ENCODE measurements at regions not wholly inside any gene's neighbourhood (a gene's known extent, or its start where the extent isn't known, plus 50 kb on each side); places are given as distances from the start of the nearest gene placed in this dataset.
"Not testable (repeated sequence)": the region's sequence is repeated elsewhere in the genome, so short reads cannot be mapped to it uniquely, and the experiment has no call there.

DNA sequence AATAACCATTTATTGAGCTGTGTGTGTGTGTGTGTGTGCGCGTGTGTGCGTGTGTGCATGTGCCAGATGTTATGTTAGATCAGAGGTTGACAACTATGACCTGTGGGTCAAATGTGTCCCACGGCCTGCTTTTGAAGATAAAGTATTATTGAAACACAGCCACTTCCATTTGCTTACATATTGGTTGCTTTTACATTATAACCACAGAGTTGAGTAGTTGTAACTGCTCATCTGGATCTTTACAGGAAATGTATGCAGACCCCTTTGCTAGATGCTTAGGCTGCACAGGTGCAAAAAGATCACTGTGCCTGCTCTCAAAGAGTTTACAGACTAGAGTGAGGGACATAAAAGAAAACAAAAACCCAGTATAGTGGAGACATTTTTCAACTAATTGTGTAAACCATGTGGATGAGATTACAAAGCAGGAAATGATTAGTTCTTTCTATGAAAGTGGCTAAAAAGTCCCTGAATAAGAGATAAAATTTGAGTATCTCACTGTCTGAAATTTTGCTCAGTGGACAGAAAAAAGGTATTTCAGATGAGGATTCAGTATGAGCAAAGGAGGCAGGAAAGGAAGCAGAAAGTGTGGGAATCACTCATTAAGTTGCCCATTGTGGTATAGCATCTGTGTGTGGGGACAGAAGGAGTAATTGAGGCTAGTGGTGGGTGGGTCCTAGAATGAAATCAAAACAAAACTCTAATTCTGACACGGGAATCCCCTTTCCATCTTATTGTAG, 188.4 kb downstream of the PAH start:
- DNase-seq (ENCODE audit: low spot score) = no peak

DNA sequence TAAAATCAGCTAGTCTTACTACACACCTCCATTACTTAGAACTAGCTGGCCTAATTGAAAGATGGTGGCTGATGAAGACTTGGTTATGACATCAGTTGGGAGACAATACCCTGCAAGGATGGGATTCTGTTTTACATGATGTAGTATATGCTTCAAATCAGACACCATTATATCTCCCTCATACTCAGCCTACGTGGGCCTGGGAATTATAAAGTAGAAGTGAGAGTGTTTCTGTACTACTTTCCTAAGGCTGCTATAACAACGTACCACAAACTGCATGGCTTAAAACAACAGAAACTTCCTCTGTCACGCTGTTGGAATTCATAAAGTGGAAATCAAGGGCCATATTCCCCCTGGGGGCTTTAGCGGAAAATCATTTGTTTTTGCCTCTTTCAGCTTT, 190.4 kb downstream of the PAH start:
- no peak for DNase-seq (ENCODE audit: low spot score)

DNA sequence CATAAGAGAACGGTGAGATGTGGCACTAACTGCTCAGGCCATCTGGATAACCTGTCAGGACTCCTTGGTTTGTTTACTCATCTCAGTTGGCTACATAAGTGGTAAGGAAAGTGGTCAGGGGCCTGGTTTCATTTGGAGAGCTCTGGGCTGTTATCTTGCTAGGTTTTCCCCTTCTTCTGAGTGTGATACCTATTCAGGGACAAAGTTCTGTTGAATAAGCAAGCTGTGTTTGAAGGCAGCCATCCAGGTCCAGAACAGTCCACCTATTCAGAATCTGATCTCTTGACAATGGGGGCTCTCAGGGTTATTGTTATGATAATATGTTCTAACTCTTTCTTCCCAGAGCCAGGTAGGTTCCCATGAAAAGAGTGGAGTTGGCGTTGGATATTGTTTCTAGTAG, 194.9 kb downstream of the PAH start:
- no peak for DNase-seq (ENCODE audit: low spot score)

DNA sequence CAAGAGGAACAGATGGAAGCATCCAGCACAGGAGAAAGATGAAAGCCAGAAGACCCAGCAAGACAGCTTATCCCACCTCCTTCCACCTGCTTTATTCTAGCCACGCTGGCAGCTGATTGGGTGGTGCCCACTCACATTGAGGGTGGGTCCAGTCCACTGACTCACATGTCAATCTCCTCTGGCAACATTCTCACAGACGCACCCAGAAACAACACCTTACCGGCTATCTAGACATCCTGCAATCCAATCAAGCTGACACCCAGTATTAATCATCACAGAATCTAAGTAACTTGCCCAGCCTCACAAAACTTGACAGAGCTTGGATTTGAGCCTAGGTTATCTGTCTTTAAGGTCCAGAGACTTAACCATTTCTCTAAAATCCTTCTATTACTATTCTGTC, 208.9 kb downstream of the PAH start:
- no peak for DNase-seq (ENCODE audit: low spot score)

DNA sequence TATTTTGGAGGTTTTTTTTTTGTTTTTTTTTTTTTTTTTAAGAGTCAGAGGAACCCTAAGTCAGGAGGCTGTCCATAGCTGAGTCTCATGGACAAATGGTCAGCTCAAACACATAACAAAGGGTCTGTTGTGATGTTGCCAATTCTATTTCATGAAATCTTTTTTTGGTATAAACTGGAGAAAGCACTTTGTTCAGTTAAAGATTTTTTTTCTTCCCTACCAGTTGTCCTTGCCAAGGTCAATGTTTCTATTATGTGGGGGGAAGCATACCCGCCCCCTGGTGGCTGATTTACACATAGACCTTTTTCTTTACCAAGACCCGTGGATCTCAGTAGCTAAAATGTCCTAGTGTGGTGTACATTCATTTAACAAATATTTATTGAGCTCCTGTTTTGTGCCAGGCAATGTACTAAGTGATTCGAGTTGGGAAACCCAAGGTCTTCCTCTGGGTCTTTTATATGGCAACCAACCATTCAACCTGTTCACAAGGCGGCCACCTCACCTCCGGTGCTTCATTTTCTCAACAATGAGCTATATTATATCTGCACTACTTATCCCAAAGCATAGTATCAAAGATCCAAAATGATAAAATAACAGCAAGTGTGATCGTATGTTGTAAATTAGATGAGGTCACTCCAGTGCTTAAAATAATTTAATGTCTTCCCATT, 214.5 kb downstream of the PAH start:
- peak; percentile 25 for DNase-seq (ENCODE audit: low spot score)

DNA sequence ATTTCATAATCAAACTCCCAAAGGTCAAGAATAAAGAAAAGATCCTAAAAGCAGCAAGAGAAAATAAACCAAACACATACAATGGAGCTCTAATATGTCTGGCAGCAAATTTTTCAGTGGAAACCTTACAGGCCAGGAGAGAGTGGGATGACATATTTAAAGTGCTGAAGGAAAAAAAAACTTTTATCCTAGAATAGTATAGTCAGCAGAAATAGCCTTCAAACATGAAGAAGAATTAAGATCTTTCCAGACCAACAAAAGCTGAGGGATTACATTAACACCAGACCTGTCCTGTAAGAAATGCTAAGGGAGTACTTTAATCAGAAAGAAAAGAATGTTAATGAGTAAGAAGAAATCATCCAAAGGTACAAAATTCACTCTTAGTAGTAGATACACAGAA, 215.7 kb upstream of the IGF1 start:
- DNase-seq (ENCODE audit: low spot score) = no peak

DNA sequence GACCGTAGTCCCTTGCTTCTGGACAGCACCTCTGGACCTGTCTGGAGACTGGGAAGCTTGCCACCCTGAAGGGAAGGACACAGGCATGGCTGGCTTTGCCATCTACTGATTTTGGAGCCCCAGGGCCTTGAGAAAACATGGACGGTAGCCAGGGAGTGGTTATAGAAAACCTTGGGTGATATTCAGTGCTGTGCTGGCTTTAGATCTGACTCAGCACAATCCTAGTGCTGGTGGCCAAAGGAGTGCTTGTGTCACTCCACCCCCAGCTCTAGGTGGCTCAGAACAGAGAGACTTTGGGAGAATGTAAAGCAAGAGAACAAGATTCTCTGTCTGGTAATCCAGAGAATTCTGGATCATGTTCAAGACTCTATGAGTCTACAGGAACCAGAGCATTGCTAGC, 214.5 kb upstream of the IGF1 start:
- DNase-seq (ENCODE audit: low spot score) = no peak

DNA sequence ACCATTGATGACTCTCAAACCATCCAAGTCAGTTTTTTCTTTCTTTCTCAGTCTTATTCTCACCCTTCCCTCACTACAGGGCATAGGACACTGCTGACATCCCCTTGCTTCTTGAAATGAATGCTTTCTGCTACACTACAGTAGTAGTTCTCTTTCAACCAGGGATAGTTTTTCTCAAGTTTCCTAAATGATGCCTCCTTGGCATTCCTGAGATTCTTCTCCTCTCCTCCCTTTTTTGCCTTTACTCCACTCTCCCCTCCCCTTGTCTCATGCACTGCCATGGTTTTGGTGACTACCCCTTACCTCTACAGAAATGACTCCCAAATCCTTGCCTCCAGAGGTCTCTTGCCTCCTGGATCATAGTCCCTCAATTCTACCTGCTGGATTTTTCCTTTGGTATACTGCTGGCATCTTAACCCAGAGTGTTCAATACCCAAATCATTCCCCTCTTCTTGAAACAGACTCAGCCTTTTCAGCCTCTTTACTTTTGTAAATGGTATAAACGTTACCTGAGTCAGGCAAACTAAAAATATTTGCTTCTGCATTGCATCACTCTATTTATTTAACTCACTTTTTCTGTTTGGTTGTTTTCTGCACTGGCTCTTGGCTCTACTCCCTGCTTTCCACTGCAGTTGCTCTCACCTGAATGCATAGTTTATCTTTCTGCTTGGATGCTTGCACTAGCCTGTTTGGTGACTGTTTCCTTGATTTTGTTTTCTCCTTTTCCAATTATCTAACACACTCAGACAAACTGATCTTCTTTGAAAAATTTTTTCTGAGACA, 211.6 kb upstream of the IGF1 start:
- no peak for DNase-seq (ENCODE audit: low spot score)

DNA sequence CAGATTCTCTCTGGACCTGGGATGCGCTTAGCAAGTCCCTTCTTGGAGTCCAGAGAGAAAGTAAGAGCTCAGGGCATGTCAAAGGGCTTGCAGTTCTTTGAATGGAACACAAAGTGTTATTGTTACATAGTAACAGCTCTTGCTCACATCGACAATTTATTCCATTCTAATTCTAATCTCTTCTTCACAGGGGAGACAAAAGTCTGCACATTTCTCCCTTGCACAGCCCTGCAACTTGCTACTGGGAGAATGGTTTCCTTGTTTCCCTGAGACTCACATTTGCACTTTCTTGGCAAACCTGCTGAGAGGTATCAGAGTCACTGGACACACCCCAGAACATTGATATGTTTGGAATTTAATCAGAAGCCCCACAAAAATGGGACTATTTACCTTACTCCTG, 209.9 kb upstream of the IGF1 start:
- DNase-seq (ENCODE audit: low spot score) = no peak

DNA sequence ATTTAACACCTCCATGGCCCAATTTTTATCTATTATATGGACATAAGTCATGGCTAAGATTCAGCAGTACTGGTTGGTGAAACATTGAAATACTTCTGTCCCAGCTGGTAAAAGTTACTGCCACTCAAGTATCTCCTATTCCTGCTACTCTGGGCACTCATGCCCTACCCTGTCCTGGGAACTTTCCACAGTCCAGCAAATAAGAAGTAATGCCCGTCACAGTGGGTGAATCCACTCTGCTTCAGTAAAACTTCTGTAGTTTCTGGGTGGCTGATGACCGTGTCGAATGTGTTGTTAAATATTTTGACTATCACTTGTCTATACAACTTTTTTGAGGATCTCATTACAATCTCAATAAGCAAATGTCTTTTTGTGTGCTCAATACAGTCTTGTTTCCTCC, 209.3 kb upstream of the IGF1 start:
- DNase-seq (ENCODE audit: low spot score) = no peak

DNA sequence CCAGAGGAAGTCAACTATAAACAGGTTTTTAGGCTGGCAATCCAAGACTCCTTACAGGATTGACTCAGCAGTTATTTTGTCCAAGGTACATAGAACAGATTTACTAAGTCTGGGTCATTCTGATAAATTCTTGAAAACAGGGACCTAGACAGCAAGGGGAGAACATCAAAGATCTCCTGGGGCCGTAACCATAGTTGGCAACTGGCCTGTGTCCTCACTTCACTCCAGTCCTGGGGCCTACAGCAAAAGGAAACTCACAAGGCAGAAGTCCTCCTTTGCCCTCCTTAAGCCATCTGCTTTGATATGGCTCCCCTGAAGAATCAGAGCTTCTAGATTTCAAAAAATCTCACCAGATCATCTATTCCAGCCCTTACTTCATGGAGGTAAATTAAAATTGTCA, 207.2 kb upstream of the IGF1 start:
- DNase-seq (ENCODE audit: low spot score) = no peak

DNA sequence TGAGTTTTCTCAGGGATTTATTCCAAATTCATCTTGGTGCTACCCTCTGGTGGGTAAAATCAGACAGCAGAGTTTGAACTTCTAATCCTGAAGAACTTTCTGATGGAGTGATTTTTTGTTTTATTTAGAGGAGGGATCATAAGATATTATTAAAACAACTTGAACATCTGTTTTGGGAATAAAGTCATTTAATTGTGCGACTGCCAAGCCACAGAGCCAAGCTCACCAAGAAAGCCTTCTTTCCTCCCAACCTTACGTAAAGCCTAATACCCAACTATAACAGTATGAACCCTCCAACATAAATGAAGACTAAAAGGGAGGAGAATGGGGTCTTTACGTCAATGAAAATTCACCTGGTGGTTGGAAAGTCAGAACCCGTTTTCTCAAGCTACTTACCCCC, 205.5 kb upstream of the IGF1 start:
- no peak for DNase-seq (ENCODE audit: low spot score)

DNA sequence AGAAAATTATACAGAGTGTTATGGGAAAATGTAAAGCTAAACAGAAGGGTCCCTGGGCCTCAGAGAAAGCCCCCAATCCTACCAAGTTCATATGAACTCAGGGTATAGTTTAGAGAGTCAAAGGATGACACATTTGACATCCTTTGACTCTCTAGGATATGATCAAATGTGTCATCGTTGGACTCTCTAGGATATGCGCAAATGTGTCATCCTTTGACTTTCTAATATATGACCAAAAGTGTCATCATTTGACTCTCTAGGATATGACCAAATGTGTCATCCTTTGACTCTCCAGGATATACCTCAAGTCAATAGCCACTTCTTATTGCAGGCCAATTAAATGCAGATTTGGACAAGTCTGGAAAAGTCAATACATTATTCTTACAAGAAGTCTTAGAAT, 204.8 kb upstream of the IGF1 start:
- DNase-seq (ENCODE audit: low spot score) = no peak

DNA sequence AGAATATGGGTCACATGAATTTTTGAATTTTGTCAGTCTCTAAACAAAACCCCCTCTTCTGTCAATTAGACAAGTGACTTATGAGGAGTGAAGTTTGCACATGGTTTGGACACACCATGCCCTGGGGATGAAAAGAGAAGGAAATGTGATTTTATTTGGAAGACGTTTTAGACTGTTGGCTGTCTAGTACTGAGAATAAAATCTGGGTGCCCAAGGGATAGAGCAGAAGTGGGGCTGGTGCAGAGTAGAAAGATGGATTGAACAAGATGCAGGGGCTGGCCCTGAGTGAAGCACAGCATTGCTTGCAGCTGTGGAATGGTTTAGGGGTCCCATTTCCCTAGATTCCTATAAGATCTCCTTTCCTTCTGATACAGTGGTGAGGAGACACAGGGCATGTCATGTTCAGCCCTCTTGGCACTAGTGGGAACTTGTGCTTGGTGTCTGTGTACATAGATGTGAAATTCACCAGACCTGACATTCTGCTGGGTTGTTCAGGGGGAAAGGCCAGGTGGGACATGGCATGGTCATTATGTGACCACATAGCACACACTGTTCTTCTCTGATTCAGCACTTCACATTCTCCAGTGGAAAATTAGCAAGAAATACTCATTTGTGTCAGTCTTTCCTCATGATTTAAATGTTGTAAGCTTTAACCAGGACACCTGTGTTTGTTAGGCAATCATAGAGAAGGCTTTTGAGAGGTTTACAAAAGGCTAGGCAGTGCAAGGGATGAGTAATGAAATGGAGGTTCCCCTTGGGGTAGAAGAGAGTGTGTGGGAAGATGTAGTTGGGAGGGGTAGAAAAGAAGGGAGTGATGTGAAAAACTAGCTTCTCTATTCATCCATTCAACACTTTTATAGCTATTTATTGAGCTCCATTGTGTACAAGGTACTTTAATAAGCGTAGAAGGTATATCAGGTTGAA, 202.3 kb upstream of the IGF1 start:
- DNase-seq (ENCODE audit: low spot score) = no peak

DNA sequence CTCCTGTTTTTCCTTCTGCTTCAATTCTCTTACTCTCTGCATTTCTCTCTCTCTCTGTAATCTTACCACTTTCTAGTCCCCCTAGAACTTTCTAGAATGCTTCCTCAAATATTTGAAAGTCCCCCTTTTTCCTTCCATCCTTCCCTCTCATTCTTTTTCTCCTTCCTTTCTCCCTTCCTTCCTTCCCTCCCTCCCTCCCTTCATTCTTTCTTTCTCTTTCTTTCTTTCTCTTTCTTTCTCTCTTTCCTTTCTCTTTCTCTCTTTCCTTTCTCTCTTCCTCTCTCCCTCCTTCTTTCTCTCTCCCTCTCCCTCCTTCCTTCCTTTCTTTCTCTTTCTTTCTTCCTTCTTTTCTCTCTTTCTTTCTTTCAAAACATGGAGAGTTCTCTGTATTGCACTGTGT, 201.4 kb upstream of the IGF1 start:
- no peak for DNase-seq (ENCODE audit: low spot score)

DNA sequence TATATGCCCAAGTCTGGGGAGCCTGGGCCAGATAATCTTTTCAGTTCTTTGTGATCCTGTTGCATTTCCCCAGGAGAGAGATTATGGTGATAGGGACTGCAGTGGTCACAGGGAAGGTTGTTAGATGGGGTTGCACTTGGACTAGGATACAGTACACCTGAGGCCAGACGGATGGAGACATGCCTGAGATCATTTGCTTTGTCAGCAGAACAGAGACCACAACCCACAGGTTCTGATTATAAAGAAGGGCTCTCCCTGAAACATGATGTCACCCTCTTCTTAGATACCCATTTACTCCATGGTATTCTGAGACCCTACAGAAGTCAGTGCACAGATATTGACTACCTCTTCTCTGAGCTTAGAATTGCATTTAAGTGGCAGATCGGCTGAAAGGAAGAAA, 200.9 kb upstream of the IGF1 start:
- DNase-seq (ENCODE audit: low spot score) = no peak

DNA sequence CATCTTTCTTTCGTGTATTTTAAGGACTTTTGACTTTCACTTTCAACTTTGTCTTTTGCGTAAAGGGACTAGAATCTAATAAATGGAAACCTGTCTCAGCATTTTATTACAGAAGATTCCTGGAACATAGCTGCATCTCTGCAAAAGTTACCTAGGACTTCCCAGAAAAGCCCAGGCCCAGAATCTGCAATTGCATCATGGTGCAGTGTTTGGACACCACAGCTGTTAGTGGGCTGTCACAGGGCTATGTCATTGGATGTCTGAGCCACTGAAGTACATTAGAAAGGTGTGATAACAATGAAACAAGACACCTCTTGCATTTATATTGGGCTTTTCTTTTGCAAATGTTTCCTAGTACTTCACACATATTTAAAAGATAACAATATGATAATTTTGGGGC, 199.9 kb upstream of the IGF1 start:
- DNase-seq (ENCODE audit: low spot score) = no peak

DNA sequence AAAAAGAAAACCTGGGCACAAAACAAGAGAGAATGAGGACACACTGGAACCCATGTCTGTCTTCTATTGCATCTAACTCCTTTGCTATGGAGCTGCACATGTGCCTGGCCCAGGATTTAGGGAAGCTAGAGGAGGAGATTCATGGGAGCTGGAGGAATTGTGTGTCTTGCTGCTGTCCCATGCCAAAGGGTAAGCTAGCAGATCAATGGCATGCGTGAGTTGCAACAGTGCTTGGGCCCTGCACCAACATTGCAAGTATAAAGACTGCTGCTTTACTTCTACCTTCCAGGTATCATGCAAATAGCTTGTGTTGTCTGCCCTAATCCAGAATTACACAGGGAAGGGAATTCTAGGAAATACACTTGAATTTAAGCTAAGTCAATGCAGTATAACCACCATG, 196.4 kb upstream of the IGF1 start:
- DNase-seq (ENCODE audit: low spot score) = no peak

DNA sequence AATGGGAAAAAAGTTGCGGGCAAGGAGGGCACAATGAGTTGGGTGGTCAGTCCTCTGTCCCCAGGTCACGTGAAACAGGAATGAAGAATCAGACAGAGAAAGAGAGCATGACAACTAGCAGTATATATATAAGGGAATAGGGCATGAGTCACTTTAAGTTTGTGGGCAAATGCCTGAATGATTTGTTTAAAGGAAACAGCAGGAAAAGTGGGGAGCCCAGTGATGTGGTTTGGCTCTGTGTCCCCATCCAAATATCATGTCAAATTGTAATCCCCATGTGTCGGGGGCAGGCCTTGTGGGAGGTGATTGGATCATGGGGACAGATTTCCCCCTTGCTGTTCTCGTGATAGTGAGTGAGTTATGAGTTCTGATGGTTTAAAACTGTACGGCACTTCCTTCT, 195.3 kb upstream of the IGF1 start:
- DNase-seq (ENCODE audit: low spot score) = no peak

DNA sequence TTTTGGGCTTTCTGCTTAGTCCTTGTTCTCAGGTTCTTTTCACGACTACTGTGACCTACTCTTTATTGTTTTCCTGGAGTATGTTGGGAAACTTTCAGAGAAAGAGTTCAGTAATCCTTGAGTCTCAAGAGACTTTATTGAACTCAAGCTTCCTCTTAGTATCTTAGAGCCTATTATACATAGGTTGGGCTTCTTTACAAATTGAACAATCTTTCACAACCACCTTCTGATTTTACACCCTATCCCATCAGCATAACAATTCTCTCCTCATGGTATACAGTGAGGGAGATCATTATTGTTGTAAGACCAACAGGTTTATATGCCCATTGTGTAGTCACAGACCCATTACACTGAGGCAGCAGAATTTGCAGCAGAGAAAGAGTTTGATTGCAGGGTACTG, 193.2 kb upstream of the IGF1 start:
- DNase-seq (ENCODE audit: low spot score) = no peak

DNA sequence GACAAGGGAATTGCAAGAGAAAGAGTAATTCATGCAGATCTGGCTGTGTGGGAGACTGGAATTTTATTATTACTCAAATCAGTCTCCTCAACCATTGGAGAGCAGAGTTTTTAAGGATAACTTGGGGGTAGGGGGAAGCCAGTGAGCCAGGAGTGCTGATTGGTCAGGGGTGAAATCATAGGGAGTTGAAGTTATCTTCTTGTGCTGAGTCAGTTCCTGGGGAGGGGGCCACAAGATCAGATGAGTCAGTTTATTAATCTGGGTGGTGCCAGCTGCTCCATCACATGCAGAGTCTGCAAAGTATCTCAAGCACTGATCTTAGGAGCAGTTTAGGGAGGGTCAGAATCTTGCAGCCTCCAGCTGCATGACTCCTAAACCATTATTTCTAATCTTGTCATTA, 191.8 kb upstream of the IGF1 start:
- not testable (repeated sequence) for DNase-seq (ENCODE audit: low spot score)

DNA sequence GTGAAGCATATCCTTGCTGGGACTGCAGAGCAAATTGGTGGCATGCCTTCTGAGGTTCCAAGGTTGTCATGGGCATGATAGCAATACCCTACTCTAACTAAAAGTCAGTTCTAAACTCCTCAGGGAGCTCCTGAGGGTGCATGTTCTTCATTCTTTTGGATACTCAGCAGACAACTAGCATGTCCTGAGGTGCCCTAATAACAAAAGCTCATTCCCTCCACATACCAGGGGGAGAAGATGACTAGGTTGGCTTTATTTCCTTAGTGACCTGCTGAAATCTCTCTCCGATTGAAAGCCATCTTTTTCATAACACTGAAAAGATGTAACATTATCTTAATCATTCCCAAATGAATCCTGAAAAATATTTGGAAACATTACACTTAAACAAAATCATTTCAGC, 188.7 kb upstream of the IGF1 start:
- DNase-seq (ENCODE audit: low spot score) = no peak
